IPS-18c (cell line): ENCODE measurements at regions not wholly inside any gene's neighbourhood (a gene's known extent, or its start where the extent isn't known, plus 50 kb on each side); places are given as distances from the start of the nearest gene placed in this dataset.
"Not testable (repeated sequence)": the region's sequence is repeated elsewhere in the genome, so short reads cannot be mapped to it uniquely, and the experiment has no call there.

Experiments used
- H3K4me3 ChIP-seq: 2 replicates; pipeline ENCODE4 v1.7.0; 2013; ENCODE audit warnings: low read depth, mild to moderate bottlenecking, low read length, moderate library complexity; ENCODE audit not compliant: insufficient read depth
- H3K9me3 ChIP-seq: one replicate; pipeline ENCODE4 v1.6.1; 2013; ENCODE audit warnings: mild to moderate bottlenecking, low read length, moderate library complexity; ENCODE audit not compliant: control insufficient read depth, insufficient read depth

DNA sequence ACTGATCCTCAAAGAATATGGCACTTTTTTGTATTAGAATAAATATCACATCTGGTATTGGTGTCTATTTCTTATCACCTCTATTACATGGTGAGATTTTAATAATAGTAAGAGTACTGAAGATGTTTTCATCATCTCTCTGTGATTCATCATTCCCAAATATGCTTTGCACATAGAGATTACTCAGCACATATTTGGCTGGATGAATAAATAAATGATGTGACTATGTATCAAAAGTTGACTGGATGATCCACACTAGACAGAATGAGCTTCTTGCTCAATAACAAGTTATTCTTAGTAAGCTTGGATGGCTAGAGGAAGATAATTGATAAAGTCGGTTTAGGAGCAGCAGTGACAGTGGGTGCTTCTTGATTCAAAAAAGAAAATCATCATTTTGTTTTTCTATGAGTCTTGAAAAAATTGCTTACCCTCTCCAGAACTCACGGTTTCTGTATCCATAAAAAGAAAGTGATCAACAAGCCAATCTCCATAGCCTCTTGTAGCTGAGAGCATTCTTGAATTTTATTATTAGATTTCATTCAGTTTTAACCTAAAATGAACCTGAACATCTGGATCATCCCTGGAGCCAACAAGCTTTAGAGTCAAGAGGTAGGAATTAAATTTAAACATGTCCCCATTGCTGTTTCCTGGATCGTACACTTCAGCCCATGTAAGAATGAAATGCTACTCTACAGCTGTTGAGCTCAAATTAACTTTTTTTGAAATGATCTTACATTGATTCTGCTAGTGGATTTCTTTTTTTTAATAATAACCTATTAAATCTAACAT is 104.8 kb upstream of the OSTN start:
- H3K4me3 ChIP-seq, result no peak overlapping the region

DNA sequence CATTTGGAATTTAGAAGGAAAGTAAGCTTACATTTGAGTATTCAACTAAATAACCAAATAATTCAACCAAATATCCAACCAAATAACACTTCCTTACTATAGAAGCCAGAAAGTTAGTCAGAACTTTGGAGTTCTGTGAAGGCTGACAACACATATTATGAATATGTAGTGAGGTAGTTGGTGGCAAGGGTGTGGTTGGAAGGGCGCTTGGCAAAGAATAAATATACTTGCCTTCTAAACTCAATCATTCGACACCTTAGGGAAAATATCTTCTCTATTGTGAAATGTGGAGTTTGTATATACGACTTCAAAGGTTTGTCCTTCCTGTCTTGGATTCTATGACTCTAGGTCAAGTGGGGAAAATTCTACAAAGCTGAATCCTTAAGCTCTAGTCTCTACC is 111.7 kb upstream of the OSTN start:
- no peak overlapping the region for H3K4me3 ChIP-seq
- H3K9me3 ChIP-seq, result no peaks in the 10 kb centered on the region

More for the DNA sequence above, 104.8 kb upstream of the OSTN start:
- no peaks in the 10 kb centered on the region for H3K9me3 ChIP-seq

DNA sequence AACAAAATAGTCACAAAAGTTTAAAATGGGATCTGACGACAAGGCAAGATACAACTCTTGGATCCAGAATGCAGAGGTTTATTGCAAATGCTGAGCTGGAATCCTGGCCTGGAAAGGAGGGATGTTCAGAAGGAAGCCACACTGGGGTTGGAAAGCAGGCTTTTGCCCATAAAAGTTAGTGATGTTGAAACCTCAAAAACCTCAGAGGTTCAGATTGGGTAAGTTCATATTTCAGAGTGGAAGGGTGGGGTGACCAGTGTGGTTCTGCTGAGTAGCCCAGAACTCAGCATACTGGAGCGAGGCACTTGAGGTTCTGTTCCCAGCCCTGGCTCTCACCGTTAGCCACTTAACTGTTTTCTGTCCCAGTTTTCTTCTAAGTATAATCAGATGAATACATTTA is 114.0 kb upstream of the OSTN start:
- Histone ChIP-seq H3K4me3 (no peak overlapping the region), H3K9me3 (no peaks in the 10 kb centered on the region)

DNA sequence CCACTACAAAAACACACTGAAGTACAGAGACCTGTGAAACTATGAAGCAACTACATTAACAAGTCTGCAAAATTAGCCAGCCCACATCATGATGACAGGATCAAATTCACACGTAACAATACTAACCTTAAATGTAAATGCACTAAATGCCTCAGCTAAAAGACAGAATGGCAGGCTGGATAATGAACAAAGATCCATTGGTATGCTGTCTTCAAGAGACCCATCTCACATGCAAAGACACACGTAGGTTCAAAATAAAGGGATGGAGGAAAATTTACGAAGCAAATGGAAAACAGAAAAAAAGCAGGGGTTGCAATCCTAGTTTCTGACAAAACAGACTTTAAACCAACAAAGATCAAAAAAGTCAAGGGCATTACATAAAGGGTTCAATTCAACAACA is 120.1 kb upstream of the OSTN start:
- H3K4me3 ChIP-seq, H3K9me3 ChIP-seq: not testable (repeated sequence)

DNA sequence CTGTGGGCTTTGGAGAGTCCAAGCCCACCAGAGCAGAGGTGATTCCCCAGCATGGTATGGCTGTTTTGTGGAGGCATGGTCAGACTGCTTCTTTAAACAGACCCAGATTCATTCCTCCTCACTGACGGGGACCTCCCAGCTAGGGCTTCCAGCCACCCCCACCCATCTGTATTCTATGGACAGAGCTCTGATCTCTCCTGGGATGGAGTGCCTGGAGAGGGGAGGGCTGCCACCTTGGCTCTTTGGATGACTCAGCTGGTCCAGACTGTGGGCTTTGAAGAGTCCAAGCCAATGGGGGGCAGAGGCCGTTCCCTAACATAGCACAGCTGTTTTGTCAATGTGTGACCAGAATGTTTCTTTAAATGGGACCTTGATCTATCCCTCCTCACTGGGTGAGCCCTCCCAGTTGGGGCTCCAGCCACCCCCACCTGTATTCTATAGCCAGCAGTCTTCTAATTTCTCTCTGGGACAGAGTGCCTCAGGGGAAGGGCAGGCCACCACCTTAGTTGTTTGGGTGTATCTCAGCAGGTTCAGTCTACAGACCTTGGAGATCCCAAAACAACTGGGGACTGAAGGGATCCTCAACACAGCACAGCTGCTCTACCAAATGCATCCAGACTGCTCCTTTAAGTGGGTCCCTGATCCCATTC is 122.0 kb upstream of the OSTN start:
- H3K4me3 ChIP-seq, result no peak overlapping the region
- peaks cover 5% of the 10 kb centered on the region for H3K9me3 ChIP-seq

DNA sequence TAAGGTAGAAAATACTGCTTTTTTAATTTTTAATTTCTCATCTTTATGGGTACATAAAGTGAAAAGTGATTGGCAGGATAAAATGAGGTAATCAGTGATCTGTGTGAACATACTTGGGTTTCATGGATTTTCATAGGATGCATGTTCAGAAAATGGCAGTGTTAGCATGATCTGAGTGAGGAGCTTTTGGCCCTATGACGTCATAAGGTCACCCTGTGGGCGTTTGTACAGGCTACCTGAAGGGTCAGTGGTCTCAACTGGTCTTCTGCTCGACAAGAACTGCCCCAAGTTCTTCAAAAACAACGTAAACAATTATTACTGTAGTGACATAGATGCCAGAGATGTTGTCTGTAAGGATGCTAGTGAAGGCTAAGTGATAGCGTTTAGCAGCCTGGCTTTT is 124.5 kb upstream of the OSTN start:
- peaks cover 5% of the 10 kb centered on the region for H3K9me3 ChIP-seq
- no peak overlapping the region for H3K4me3 ChIP-seq

DNA sequence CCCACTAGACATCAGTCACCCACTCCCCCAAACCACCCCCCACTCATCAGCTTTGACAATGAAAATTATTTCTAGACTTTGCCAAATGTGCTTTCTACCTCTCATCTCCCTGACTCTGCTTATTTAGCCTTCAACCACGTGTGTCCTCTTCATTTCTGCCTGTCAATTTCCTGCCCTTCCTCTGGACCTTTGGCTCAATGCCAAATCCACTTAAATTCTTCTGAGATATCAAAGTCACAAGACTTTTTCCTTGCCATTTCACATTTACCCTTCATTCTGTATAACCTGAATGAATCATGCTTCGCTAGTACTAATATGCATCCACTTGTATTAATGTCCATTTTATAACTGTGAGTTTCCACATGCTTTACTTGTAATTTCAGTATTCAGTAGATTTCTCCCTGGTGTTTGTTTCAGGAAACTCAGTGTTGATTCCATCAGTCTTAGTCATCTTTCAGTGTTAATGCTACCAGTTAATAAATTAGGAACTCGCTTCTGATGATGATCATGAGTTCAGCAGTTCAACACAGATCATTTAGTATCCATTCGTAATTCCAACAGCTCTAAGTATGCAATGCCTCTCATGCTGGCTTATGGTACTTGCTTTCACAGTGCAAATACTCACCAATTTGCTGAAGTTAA is 128.2 kb upstream of the OSTN start:
- Histone ChIP-seq H3K9me3 (no peaks in the 10 kb centered on the region), H3K4me3 (no peak overlapping the region)

DNA sequence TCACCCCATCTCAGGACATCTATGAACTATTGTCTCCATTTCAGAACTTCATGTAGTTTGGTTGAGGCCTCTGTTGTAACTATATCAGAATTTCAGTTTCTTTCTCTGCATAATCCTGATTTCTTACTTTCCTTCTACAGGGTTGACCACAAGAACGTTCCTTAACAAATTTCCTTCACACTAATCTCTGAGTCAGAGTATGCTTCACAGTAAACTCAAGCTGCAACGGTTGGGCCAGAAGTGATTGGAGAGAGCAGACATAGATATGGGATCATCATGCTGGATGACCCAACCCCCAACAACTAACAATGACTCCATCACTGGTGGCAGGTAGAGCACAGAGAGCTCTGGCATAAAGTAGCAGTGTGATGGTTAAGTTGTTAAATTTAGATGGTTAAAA is 128.8 kb upstream of the OSTN start:
- Histone ChIP-seq H3K9me3 (no peaks in the 10 kb centered on the region), H3K4me3 (no peak overlapping the region)

DNA sequence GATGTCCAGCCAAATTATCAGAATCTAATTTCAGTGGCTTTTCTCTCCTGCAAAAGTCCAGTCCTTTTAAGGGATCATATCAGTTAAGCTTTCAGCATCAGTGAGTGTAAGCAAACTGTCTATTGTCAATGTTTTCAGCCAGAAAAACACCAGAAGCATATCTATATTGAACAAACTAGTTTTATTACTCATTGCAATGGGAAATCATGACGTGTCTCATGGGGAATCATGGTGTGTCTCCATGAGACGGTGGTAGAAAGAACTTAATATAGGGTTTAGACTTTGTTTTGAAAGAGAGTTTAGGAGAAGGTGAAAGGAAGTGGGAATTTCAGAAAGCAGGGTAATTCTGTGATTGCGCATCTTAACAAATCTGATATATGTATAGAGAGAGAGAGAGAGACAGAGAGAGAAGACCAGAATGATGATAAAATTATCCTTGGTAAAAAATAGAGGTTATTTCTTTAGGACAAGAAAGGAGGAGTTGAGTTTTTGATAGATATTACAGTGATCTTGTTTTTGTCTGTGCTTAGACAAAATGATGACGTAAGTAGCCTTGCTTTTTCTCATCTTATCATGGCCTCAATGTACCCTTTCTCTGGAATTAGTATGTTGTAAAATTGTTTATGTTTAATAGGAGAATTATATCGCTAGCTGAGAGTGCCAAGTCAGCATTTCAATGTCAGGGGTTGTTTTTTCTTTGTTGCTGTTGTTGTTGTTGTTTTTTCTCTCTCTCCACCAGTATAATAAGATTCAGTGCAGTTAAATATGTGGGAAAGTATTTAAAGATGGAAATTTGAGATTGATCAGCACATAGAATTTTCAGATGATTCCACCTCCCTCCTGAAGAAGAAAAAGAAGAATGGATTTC is 129.9 kb upstream of the OSTN start:
- no peak overlapping the region for H3K4me3 ChIP-seq
- H3K9me3 ChIP-seq, result no peaks in the 10 kb centered on the region

DNA sequence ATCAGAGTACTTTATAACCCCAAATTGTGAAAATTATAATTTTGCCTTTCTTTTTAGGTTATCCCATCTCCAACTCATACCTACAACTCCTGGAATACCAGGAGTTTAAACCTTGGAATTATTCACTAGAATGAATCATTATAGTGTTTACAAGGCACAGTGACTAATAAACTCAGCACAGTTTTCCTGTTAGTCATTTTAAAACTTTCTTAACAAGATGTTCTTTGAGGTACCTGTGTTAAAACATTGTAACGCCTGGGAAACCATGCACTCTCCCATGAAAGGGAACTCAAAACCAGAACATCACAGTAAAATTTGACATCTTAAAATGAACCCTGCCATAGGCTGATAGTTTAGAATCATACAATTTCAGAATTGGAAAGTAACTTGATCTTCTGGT is 132.4 kb upstream of the OSTN start:
- H3K4me3 ChIP-seq, result no peak overlapping the region

DNA sequence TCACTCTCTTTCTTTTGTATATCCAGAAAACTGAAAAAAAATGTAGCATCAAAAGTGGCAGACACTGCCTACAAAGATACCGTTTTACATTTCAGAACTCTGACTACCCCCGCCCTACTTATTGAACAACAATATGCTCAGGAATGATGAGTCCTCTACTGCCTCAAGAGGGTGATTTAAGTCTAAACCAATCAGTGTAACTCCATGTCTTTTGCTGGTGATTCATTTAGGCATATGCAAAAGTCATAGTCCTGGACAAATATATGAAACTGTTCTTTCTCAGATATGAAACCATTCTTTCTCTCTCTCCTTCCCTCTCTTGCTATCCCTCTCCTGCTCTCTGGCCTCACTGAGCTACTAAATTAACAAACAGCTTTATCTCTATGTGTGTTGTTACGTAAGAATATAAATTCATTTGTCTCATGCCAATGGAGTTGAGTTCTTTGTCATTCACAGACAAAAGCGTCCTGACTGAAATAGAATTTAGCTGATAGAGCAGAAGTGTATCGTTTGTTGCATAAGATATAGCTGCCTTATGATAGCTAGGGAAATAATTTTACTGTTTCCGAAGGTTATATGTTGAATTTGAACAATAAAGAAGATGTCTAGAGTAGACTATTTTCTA is 133.7 kb upstream of the OSTN start:
- no peak overlapping the region for H3K4me3 ChIP-seq

More for the DNA sequence above, 132.4 kb upstream of the OSTN start:
- H3K9me3 ChIP-seq, result no peaks in the 10 kb centered on the region

DNA sequence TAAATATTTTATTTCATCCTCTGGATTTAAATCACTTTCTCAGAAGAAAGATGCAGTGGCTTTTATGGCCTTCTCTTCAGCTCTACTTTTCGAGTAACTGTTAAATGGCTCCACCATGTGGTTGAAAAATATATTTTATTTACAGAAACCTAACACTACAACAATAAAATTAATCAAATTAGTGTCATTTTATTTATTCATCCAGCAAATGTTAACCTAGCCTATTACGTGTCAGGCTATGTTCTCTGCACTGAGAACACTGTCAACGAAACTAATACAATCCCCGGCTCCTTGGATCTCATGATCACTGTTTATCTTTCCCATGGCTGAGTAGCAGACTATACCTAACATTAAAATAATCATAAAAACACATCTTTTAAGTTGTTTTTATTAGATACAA is 148.0 kb upstream of the OSTN start:
- Histone ChIP-seq H3K4me3 (no peak overlapping the region), H3K9me3 (peaks cover 2% of the 10 kb centered on the region)

More for the DNA sequence above, 133.7 kb upstream of the OSTN start:
- no peaks in the 10 kb centered on the region for H3K9me3 ChIP-seq

DNA sequence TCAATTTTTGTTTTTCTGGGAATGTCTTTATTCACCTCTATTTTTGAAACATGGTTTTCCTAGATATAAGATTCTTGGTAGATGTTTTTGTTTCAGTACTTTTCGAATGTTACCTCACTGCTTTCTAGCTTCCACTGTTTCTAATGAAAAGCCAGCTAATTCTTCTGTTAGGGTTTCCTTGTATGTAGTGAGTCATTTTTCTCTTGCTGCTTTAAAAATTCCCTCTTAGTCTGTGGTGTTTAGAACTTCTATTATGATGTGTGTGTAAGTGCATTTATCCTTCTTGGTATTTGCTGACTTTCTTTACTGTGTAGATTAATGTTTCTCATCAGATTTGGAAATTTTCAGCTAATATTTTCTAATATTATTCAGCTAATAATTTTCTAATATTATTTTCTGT is 151.1 kb upstream of the OSTN start:
- Histone ChIP-seq H3K9me3 (peaks cover 2% of the 10 kb centered on the region), H3K4me3 (no peak overlapping the region)

DNA sequence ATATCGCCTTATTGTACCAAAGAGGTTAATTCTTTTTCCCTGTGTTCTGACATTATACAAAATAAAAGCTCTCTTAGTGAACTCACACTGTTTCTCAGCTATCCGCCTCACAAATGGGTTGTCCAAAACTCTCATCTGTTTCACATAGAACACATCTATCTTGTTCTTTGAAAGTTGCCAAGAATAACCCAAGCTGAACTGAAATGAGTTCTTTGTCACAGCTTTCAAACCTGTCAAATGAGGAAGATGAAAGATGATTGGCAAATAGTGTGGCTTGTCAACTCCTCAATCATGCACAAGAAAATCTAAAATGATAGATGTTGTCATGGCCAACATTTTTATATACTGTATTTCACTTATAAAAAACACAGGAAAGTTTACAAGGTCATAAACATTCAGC is 168.1 kb upstream of the OSTN start:
- Histone ChIP-seq H3K9me3 (no peaks in the 10 kb centered on the region), H3K4me3 (no peak overlapping the region)

DNA sequence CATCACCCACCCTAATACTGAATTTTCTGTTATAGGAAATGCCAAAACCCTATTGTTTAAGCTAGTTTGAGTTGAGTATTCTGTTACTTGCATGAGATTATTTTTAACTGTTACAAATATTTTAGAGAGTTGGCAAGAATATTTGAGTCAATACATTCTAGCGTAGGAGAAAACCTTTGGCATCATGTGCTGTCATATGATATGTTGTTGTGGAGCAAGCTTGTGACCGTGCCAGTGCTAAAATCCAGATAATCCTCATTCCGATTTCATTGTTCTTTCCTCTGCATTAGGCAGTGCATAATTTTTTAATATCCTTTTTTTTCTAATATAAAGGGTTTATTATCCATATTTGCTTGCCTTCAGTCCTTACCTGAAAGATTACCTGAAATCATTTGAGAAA is 168.0 kb upstream of the GMNC start:
- Histone ChIP-seq H3K9me3 (no peaks in the 10 kb centered on the region), H3K4me3 (no peak overlapping the region)

DNA sequence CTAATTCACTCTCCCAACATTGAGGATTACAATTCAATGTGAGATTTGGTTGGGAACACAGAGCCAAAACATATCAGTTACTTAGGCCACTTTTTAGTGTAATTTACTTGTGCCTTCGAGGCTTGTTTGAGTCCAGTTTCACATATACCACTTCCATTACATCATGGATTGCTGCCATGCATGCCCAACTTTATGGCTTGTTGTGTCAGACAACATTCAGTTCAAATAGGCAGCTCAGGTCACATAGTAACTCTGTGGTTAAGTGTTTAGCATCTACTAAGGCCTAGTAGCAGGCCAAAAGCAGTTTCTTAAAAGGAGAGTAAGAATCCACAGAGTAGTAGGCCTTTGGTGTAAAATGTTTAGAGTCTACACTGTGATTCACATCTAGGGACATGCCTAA is 164.3 kb upstream of the GMNC start:
- no peak overlapping the region for H3K4me3 ChIP-seq

DNA sequence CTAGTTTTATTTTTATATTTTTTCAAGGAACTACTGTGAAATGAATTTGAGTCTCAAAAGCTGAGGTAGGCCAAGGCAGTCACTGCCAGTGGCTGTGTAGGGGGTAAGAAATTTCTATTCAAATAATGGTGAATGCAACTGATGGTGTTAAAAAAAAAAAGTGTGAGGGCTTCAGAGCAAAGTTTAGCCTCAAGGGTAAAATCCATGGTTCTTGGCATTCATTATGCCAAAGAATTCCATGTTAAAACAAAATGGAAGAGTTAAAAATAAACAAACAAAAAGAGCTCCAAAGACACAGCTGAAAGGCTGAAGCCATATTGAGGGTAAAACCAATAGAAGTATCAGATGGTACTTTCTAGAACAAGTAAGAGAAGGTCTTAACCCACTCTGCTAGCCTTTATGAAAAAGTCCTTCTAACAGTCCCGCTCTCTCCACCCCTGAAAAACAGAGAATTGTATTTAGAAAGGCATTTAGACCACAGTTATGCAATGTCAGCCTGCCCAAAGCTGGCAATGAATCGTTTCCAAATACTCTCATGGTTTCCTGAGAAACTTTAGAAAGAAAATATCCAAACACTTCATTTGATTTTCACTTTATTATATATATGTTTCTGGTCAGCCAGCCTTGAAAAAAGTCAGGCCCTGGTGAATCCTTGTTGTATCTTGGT is 158.4 kb upstream of the GMNC start:
- H3K4me3 ChIP-seq, result no peak overlapping the region
- H3K9me3 ChIP-seq, result peaks cover 2% of the 10 kb centered on the region

More for the DNA sequence above, 164.3 kb upstream of the GMNC start:
- H3K9me3 ChIP-seq, result no peaks in the 10 kb centered on the region
